T-helper 2 cell (primary cell): ENCODE measurements at regions not wholly inside any gene's neighbourhood (a gene's known extent, or its start where the extent isn't known, plus 50 kb on each side); places are given as distances from the start of the nearest gene placed in this dataset.

Experiments
- DNase-seq, 5 experiments: peaks; one replicate each; pipeline versions ENCODE4 v3.0.0 to v3.0.0-alpha.2; 2012 to 2022

DNA sequence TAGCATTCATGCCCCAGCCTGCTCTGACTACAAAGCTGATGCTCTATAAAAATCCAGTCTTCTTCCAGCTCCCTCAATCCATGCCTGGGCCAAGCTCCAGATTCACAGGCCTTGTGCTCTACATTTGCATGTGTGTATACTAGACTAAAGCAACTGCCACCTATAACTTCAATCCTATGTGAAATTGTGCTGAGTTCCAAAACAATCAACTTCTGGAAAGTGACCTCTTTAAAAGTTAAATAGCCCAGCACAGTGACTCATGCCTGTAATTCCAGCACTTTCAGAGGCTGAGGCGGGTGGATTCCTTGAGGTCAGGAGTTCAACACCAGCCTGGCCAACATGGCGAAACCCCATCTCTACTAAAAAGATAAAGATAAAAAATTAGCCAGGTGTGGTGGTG lies 114.3 kb upstream of the ZC3H12C start:
- no peak for DNase-seq

DNA sequence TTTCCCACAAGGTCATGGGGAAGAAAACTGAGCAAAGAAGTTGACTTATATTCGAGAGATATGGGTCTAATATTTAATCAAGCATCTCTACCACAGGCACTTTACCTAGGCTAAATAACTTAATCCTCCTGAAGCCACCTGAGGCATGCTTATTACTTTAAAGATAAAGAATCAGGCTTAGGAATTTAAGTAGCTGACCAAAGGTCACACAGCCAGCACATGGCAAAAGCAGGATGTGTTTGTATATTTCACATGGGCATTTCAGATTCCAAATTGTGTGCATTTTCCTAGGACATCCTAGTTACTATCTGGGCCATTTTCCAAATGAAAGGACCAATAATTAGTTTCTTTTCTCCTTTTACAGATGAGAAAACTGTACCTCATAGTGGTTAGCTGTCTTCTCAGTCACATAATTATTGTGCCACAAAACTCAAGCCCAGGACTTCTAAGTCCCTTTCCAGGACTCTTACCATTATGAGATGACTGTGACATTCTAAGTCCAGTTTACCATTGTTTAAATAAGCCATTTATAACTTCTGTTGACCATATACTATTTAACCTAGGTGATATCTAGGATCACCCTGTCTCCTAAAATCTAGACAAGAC lies 112.1 kb upstream of the ZC3H12C start:
- DNase-seq, result no peak

DNA sequence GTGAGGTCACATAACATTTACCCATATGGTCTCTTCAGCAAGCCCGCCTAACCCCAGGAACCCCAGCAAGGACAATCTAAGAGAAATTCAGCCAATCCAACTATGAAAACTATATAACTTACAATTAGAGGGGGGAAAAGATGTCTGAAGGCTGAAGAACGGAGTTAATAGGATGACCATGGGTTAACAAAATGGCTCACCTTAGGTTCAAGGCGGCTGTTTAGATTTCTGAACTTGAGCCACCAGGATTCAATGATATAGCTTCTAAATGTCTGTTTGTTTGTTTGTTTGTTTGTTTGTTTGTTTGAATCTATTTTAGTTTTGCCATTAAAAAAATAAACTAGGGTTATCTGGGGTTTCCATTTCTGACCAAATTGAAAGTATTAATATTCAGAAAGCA lies 109.8 kb upstream of the ZC3H12C start:
- DNase-seq, result no peak

DNA sequence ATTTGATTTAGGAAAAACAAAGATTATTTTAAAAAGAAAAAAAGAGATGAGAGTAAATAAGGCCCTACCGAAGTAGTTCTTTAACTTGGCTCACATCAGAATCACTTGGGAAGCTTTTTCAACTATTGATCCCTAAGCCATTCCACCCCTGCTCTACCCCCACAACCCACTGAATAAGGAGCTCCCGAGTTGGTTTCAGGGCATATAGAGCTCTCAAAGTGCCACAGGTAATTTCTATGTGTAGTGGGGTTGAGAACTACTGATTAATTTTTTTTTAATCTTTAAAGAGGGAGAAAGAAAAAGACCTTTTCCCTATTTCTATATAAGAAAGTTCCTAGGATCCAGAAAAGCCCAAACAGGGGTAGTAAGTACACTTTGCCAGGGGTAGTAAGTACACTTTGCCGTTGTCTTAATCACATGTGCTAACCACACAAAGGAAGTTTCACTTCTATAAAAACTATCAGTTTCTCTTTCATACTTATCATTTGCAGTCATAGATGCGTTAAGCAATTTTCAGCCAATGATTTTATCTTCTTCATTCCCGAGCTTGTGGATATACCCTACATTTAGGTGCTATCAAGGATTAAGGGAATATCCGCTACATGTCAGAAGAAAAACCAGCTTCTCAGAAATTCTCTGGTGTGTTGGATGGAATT lies 108.4 kb upstream of the ZC3H12C start:
- DNase-seq, result peak in 1 of 5 experiments; percentile 67

DNA sequence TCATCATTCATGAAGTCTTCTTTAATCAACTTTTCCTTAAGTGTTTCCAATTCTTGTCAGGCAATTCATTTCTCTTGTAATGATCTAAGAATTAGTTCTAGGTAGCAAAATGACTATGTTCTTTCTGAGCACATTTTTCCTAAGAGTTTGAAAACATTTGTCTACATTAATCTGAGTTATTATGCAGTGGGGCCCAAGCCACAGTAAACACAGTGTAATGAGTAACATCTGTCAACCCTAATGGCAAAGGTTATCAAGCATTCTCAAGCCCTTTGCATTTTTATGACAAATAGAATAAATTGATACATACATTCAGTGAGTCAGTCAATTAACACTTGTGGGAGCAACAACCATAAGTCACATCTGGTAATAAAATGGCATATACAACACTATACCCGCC lies 106.7 kb upstream of the ZC3H12C start:
- DNase-seq, result no peak

DNA sequence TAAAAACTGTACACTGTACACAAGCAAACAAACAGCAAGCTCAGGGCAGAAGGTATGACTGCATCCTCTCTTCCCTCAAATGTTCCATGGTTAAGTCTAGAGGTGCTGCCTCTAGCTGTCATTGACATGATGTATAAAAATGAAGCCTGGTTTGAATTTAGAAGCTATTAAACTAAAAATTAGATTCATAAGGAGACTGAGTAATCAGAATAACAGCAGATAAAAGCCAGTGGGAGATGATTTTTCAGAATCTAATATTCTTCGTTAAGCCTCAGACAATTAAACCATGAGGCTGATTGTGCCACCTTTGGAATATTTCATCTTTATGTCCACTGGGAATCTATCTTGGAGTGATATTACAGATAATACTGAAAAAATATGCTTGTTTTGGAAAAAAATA lies 101.4 kb upstream of the ZC3H12C start:
- no peak for DNase-seq

DNA sequence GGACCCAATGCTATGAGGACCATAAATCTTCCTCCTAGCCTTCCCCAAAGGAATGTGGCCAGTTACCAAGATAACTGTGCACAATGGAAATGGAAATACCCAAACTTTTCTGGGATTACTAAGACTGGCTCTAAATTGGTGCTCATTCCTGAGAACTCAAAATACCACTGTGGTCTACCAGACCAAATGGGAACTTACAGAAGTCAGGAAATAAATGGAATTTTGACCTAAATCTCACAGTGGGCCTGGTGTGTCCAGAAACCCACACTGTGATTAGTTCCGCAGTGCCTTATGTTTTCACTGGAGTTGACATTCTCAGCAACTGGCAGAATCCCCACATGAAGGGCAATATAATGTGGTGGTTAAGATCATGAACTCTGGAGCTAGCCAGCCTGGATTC lies 99.4 kb upstream of the ZC3H12C start:
- no peak for DNase-seq

DNA sequence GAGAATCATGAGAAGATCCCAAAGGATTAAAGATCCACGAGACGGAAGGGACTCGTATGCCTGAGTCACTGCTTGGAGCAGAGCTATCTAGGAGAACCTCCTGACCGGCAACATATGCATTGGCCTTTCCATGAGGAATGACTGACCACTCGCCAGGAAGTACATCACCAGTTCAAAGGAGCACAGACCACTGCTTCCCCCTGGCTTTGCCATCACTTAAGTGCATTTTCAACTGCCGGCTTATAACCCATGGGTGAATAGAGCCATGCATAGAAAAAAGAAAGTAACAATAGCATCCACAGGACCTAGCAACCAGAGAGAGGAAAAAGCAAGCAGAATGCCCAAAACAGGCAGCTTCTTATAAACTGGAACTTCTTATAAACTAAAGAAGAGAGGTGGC lies 98.3 kb upstream of the ZC3H12C start:
- no peak for DNase-seq

DNA sequence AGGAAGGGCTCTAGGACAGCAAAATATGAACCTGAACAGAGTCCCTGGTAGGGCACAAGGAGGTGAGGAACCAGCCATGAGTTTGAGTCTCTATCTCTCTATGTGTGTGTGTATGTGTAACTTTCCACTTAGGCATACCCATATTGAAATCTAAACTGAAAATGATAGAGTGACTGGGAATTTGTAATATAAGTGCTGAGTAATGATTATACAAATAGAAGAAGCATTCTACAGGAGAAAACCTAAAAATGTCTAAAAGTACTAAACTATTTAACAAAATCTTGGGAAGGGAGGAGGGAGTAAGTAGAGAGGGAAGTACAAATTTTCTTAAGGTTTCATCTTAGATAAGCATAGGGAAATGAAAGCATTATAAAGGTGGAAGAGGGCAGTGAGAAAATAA lies 97.1 kb upstream of the ZC3H12C start:
- DNase-seq, result no peak

DNA sequence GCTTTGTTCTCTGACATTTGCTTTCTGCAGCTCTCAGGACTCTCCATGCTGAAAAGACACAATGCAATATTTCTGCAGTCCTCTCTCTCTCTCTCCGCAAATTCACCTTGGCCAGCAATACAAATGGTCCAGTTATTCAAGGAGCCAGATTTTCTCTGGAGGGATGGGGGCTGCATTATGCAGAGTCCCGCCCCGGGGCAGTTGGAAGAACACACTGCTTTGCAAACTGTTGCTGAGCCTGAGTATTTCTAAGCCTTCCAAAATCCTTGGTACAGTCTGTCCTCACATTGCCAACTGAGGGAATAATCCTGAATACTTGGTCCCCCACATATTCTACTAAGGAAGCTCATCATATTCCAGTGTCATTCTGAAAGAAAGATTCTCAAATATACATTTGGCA lies 94.3 kb upstream of the ZC3H12C start:
- no peak for DNase-seq

DNA sequence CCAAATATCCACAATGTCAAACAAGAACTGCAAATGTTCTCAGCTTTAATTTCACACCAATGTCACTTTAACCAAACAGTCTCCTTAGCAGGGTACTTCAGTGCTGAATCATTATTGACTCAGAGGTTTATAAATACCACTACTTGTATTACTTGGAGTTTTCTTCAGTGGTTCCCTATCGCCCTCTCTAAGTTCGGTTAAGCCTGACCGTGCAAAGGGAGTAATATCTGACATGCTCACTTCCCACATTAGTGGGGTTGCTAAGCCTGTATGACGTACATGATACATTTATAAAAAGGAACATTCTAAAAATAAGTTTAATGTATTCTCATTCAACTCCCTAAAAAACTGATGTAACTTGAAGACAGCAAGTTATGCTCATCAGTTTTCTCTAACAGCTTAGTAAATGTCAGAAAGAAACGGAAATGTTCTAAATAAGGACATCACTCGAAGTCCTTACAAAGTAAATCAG lies 93.1 kb upstream of the ZC3H12C start:
- peak in 1 of 5 experiments; percentile 55 for DNase-seq

DNA sequence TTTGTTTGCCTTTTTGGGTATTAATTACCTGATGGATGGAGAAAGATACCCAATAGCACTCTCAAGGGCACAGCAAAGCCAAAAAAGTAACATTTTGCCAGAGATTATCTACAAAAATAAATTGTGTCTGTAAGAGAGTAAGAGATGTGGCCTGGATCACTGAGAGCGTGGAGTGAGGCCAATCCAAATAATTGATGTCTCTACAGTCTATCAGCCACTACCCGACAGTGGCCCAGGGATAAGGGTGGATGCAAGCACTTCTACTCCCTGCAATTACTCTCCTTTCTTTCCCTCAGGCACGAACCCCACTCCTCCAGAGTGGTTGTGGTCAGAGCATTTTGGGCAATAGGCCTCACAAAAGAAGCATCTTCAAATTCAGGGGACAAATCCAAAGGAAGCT lies 92.3 kb upstream of the ZC3H12C start:
- DNase-seq, result no peak

DNA sequence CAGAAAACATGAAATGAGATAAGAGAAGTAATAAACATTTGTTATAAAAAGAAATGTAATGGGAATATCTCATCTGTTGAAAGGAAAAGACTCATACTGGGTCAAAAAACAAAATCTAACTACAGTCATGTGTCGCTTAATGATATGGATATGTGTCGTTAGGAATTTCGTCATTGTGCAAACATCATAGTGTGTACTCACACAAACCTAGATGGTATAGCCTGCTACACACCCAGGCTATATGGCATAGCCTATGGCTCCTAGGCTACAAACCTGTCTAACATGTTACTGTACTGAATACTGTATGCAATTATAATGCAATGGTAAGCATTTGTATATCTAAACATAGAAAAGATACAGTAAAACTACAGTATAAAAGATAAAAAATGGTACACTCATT lies 89.8 kb upstream of the ZC3H12C start:
- no peak for DNase-seq

DNA sequence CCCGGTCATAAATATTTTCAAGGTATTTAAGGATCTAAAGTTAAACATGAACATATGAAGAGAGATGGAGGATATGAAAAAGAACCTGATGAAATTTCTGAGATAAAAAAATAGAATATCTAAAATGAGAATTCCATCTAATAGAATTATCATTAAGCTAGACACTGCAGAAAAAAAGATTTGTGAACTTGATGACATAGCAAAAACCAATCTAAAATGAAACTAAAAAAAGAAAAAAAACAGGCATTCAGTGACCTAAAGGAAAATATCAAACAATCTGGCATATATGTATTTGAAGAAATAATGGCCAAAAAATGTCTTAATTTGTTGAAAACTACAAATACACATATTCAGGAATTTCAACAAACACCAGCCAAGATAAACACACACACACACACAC lies 81.6 kb upstream of the ZC3H12C start:
- no peak for DNase-seq

DNA sequence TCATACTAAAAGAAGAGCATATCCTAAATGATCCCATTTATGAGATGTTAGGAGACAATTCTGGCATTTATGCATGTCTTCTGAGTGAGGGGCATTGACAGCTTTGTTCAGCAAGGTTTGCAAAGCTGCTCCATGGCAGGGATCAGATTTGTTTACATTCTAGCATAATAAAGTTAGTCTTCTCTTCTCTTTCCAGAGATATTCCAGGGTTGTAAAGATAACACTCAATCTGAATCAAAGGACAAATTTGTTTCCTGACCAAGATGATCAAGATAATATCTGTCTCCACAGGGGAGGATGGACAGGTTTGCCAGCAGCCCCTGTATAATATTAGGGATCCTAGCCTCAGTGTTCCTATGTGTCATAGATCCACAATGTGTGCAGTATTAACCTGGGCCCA lies 77.5 kb upstream of the ZC3H12C start:
- DNase-seq, result no peak

DNA sequence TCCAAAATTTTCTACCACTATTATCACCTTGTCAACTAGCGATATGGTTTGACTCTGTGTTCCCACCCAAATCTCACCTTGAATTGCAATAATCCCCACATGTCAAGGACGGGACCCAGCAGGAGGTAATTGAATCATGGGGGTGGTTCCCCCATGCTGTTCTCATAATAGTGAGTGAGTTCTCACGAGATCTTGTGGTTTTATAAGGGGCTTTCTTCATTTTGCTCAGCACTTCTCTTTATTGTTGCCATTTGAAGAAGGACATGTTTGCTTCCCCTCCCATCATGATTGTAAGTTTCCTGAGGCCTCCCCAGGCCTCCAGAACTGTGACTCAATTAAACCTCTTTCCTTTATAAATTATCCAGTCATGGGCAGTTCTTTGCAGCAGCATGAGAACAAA lies 73.5 kb upstream of the ZC3H12C start:
- DNase-seq, result peak in 1 of 5 experiments; percentile 7

DNA sequence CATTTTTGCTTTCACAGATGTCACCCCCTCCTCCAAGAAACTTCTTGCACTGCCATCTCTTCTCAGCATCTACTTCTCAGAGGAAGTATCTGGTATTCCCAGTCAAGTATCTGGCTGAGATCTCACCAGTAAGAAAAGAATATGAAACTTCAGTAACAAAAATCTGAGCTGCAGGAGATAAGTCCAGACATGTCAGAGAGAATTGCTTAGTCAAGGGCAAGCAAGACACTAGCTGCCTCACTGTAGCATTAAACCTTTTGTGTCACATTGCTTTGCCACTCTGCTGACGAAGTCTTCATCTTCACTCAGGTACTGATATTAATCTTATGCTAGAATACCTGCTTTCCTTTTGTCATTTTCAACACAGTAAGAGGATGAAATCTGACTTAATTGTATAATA lies 70.6 kb upstream of the ZC3H12C start:
- peak in 1 of 5 experiments; percentile 46 for DNase-seq

DNA sequence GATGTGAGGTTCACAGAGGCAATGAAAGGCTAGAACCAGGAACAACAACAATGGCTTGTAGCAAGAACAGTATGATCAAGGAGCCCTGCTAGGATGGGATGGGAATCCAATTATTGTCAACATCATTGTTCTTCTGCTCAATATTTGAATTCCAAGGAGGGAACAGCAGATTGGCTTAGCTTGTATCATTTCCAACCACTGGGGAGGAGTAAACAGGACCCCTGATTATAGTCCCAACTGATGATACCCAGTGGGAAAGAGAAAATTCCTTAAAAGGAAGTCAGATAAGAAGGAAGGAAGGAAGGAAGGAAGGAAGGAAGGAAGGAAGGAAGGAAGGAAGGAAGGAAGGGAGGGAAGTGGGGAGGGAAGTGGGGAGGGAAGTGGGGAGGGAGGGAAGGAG lies 69.5 kb upstream of the ZC3H12C start:
- no peak for DNase-seq

DNA sequence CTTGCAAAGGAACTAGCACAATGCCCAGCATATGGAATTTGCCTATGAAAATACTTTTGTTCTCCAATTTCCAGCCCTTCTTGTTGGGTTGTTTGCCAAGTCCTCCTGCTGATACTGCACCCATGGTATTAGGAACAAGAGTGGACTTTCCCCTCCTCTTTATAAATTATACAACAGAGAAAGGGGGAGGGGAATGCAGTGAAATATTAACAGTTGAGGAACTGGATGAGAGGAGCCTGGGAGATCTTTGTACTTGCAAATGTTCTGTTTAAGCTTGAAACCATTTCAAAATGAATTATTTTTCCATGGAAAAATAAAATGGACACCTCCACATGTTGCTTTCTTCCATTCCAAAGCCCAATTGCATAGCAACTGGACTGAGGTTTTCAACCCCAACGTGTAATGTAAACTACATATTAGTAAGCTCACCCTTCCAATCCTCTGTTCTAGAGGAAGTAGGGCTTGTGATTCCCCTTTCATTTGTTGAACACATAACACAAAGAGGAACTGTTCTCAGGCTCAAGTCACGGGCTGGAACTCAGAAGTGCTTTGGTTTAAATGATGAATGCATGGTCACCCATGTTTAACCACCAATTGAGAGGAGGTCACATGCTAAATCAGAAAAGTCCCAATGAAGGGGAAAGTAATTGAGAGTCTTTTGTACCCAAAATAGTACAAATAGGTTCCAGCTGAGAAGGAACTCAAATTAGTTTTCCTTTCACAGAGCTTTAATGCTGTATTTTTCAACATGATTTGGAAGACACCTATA lies 66.2 kb upstream of the ZC3H12C start:
- DNase-seq, result no peak

DNA sequence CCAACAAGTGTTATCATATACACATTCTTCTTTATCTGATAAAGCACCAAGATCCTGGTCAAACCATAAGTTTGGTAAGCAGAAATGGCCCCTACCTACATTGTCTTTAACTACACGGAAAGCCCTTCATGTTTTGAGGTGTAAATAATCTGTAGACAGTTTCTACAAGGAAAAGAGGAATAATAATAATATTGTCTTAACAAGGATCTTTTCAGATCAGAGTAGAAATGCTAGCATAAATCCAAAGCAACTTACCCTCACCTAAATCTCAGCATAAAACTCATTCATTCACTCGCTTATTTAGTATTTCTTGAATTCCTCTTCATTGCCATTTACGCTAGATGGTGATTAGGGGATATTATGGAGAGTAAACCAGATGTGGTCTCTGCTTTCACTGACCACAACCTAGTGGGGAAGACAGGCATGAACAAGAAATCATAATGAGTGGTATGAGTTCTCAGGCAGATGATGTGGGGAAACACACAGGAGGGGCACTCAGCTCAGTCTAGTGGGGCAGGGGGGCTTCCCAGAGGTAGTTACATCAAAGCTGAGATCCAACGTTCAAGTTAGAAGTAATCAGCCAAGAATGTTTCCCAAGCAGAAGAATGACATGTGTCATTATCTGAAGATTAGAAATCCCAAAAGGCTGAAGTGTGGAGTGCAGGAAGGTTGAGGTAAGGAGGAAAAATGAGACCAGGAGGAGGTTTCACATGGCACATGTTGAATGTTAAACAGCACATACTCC lies 65.4 kb upstream of the ZC3H12C start:
- DNase-seq, result no peak

DNA sequence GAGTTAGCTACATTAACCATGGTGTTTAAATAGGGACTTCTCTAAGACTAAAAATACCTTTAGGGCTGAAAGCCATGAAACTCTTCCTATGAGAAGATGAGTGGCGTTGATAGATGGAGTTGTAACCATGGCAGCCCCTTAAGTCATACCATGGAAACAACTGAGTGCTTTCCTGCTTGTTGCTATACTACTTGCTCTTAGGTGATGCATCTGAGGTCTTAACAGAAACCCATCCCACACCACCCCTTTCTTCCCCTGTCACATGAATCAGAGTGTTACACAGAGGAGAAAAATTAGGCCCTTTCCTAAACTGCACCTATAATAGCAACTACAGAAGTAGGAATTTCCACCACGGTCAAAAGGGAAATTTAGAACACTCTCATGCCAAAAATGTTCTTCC lies 64.3 kb upstream of the ZC3H12C start:
- no peak for DNase-seq

DNA sequence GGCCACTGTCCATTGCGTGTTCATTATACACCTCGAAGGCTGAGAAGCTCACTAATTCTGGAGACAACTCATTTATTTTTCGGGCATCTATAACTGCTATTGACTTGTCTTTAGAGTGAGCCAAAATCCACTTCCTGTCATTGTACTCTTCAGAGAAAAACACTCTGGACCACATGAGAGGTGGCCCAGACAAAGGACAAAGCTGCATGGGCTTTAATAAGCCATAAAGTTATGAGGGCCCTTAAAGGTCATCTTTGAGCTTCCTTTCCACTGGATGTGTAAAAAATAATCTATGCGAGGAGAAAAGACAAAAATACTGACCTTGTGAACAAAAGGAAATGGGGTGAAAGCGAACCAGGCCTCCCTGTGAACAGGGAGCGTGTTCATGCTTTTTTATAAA lies 63.5 kb upstream of the ZC3H12C start:
- DNase-seq, result no peak

DNA sequence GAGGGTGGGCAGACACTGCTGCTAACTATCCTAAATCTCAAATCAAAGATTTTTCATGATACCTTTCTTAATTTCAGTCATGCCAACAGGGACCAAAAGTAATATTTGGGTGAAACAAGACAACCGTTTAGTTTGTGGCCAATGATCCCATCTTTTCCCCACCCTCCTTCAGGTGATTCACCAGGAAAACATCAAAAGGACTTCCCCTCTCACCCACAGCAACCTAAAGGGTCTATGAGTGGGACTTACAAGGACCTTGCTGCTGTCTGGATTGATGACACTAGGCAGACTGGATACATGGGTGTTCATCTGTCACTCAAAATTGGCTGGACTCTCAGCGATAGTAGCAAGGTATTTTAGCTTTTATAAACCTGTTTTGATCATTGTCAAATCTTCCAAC lies 62.0 kb upstream of the ZC3H12C start:
- no peak for DNase-seq
